GM21528 (cell line): ENCODE measurements at regions not wholly inside any gene's neighbourhood (a gene's known extent, or its start where the extent isn't known, plus 50 kb on each side); places are given as distances from the start of the nearest gene placed in this dataset.

Source experiments
- ATAC-seq: cut with Tn5 transposase; IDR thresholded peaks from one replicate; pipeline ENCODE4 v1.9.1; 2021; ENCODE audit warnings: mild to moderate bottlenecking, moderate library complexity; ENCODE audit not compliant: unreplicated experiment, low FRiP score

GRCh38 chr10:71134732-71135211 lies 77.6 kb upstream of the UNC5B start:
- ATAC-seq: no peak

GRCh38 chr10:71135236-71135635 lies 77.1 kb upstream of the UNC5B start:
- ATAC-seq: no peak

GRCh38 chr10:71136036-71136721 lies 76.2 kb upstream of the UNC5B start:
- no peak for ATAC-seq

DNA sequence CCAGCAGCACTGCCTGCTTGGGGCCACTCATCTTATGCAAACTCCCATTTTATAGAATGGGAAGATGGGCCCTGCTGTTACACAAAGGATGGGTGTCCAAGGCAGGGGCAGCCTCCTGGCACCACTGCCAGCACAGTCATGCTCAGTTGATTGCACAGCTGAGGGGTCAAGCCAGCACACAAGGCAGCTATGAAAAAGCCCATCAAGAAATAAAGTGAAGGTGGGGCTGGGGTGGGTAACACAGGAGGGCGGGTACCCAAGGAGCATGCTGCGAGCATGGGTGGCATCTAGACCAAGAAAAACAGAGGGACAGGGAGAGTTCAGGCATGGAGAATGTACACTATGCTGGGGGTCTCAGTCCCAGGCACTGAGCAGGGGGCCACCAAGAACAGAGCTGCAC lies 74.7 kb upstream of the UNC5B start:
- ATAC-seq: no peak

DNA sequence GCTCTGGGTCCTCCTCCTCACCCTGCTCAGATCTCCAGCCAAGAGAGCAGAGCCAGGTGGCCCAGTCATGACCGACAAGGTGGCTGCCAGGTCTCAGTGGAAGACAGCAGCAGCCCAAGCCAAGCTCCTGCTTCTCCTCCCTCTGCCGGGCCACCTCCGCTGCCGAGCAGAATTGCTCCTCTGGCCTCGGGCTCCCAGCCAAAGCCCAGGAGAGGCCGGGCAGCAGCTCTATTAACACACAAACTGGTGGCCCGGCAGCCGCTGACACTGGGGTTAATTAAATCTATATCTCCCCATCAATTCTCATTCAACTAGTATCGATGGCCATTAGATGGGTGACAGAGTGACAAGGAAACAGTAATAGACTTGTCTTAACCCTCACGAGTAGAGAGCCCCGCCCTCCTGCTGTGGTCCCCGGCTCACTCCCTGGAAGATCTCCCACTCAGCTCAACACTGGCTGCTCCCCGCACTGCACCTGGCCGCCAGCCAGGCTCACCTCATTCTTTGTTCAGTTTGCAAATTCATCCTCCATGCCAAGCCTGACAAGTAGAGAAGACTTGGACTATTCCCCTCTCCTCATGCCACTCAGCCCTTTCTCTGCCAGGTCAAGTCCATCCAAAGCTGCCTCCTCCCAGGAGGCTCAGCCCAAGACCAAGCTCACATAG lies 74.1 kb upstream of the UNC5B start:
- no peak for ATAC-seq

DNA sequence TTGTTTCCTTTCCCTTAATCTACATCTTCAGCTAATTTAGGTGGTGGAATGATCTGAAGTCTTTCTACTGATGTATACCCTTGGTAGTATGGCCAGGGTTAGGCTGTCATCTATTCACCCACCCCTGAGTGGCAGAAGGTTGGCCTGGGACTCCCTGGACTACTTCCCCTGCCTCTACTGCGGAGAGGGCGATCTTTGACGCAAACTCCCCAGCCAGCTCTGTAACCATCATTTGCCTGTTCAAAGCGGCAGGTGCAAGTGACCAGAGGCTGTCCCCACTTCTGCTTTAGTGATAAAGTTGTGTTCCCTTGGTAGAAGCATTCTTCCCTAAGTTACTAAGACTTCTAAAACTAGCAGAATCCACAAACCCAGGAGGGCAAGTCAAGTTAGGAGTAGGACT lies 70.8 kb upstream of the UNC5B start:
- ATAC-seq: no peak

GRCh38 chr10:71143170-71143569 lies 69.2 kb upstream of the UNC5B start:
- ATAC-seq: no peak

GRCh38 chr10:71143610-71144009 lies 68.8 kb upstream of the UNC5B start:
- ATAC-seq: no peak

- ATAC-seq: no peak
Observed at GRCh38 chr10:71144824-71145223, 67.5 kb upstream of the UNC5B start.

DNA sequence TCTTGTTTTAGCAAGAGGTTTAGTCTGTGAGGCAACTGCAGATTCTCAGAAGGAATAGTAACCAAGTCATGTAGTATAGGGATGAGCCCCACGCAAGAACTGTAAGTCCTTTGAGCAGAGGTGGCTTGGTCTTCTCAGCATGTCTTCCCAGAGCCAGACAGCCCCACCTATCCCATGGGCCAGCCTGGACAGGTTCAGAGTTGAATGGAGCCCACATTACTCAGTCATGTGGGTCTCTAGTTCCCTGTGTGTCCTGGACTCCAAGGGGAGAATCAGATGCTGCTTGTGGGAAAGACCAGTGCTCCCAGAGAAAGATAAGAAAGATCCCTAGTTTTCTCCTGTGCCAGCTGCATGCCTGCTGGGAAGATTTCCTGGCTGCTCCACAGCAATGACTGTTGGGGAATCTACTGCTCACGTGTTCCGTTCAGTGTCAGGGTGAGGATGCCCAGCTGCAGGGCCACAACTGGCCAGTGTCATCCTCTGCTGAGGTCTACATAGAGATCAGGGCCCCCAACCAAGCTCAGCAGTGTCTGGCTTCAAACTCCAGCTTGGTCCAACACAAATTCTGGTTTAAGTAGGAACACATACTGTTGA lies 66.9 kb upstream of the UNC5B start:
- ATAC-seq: no peak

- ATAC-seq: no peak
Observed at GRCh38 chr10:71150796-71151195, 61.6 kb upstream of the UNC5B start.

- no peak for ATAC-seq
Observed at GRCh38 chr10:71152043-71152442, 60.3 kb upstream of the UNC5B start.

GRCh38 chr10:71156436-71156835 lies 55.9 kb upstream of the UNC5B start:
- ATAC-seq: no peak

- no peak for ATAC-seq
Observed at GRCh38 chr10:71157435-71157834, 54.9 kb upstream of the UNC5B start.

DNA sequence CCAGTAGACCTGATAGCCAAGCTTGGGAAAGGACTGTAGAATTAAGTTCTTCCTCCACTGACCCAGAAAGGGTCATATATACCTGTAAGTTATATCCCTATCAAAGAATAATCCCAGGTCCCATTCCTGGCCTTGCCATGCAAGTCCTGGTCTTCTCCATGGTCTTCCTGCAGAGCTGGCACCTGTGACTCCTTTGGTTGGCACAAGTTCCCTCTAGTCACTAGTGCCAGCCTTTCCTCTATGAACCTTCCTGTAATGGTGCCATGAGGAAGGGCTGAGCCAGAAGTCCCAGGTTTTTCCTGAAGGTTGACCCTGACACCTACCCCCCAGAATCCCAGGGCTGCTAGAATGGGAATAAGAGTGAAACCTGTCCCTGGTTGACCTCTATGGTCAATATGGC lies 54.1 kb upstream of the UNC5B start:
- no peak for ATAC-seq

- ATAC-seq: no peak
Observed at GRCh38 chr10:71158902-71159301, 53.5 kb upstream of the UNC5B start.

GRCh38 chr10:71159892-71160291 lies 52.5 kb upstream of the UNC5B start:
- no peak for ATAC-seq

DNA sequence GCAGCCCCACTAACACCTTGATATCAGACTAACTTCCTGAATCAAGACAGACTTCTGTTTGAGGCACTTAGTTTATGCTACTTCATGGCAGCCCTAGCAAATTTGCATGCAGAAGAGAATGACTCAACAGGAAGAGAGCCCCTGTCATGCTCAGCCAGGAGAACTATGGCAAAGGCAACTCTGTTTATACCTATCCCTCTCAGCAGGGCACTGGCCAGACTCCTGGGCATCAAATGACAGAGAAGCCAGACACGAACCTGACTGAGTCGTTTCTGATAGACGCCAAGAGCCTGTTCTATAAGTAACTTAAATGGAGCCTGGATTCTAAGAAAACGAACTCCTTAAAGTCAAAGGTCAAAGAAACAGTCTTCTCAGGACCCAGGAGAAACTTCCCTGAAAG lies 50.9 kb upstream of the UNC5B start:
- ATAC-seq: no peak
